NCI-H446 treated with DMSO at 0.1 percent for 48 hours (cell line): ENCODE measurements at regions not wholly inside any gene's neighbourhood (a gene's known extent, or its start where the extent isn't known, plus 50 kb on each side); places are given as distances from the start of the nearest gene placed in this dataset.

ENCODE experiments used
- DNase-seq: peaks from one replicate; lab custom pipeline; 2025; lab: John Stamatoyannopoulos, UW

- no peak for DNase-seq
These were observed 142.1 kb downstream of the CXCL12 start for GRCh38 chr10:44242826-44243225.

DNA sequence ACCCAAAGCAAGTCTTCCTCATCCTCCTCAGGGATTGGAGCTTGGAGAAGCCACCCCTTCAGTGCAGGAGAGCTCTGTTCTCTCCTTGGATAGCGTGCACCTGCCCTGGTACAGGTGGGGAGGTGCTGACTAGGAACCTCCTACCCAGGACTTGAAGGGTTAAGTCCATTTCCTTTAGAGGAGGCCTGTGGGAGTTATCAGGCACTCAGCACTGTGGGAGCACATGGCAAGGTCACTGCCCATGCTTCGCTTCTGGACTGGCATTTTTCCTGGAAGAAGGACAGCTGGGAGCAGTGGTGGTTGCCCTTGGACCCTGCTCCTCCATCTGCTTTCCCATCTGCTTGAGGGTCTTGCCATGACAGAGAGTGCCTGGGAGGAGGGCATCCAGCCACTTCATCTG lies 142.8 kb downstream of the CXCL12 start:
- no peak for DNase-seq

GRCh38 chr10:44240584-44241205 lies 144.2 kb downstream of the CXCL12 start:
- no peak for DNase-seq

DNA sequence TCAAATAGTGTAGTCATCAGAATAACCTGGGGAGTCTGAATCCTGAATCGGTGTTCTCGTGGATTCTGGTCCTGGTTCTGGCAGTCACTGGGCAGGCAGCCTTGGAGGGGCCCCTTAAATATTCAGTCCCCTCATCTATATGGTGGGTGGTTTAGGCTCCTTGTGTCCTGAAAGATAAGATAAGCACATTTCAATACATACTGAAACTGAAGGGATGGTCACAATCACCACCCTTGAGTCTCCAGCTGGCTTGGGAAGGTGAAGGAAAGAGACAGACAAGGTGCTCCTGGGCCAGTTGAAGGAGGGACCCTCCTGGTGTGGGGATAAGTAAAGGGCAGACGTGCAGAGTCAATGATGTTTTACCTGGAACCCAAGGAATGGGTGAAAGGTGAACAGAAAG lies 146.7 kb downstream of the CXCL12 start:
- DNase-seq = no peak

DNA sequence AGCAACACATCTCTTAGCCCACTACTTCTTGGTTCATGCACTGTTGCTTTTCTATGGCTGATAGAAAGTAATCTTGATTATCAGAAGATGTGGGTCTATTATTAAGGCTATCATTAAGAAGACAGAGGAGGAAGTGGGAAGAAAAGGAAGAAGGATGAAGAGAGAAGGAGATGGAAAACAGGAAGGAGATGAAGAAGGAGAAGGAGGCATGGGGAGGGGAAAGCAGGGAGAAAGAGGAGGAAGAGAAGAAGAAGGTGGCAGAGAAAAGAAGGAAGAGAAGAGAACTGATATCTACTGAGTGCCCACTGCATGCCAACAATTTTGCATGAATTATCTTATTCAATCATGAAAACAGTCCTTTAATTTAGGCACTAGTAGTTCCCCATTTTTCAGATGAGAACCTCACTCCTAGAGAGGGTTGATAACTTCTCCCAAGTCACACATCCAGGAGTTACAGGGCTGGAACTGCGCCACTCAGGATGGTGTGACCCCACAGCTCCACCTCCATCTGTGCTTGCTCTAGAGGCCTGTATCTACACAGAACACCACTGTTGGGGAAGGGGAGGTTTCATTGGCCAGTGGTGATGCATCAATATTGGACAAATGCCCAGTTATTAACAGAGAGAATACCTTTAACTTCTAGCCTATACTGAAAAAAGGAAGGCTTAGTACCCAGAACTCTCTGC lies 147.4 kb downstream of the CXCL12 start:
- DNase-seq = no peak

DNA sequence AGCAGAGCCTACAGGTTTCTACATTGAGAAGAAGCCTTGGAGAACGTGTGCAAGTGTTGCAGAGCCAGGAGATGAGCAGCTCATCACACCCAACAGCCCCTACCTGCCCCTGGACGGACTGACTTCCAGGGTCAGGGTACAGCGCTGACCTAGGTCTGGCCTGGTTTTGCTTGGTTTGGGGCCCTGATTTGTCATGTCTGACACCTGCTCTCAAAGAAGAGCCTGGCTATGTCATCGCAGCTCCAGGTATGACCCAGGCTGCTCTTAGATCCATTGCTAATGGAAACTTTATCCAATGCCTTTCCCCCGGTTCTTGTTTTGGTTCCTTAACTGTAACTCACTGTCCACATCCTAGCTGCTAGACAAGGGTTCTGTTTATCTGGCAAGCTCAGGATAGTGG lies 149.5 kb downstream of the CXCL12 start:
- DNase-seq = no peak

DNA sequence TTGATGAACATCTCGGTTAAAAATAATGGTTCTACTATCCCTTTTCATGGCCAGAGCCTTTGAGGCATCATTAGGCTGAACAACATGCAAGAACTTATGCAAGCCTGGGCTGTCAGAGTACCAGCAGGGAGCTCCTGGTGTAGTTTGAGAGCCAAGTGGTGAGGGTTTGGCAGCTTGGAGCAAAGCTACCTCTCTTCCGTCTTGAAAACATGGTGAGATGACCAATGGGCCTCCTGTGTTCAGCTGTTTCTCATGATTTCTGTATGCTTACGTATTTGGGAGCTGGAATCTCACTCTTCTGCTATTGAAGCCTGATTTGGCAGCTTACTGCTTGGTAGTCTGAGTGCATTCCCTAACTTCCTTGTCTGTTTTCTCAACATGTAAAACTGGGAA lies 150.4 kb downstream of the CXCL12 start:
- no peak for DNase-seq

GRCh38 chr10:44233561-44234482 lies 151.1 kb downstream of the CXCL12 start:
- no peak for DNase-seq

- no peak for DNase-seq
These were observed 167.6 kb downstream of the CXCL12 start for GRCh38 chr10:44217274-44217820.

DNA sequence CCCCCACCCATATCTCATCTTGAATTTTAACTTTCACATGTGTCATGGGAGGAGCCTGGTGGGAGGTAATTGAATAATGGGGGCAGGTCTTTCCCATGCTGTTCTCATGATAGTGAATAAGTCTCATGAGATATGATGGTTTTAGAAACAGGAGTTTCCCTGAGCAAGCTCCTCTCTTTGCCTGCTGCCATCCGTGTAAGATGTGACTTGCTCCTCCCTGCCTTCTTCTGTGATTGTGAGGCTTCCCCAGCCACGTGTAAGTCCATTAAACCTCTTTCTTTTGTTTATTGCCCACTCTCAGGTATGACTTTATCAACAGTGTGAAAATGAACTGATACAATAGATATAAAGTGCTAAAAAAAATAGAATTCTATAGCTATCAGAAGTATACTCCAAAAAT lies 168.8 kb downstream of the CXCL12 start:
- DNase-seq = no peak

- DNase-seq = no peak
These were observed 175.1 kb downstream of the CXCL12 start for GRCh38 chr10:44209811-44210210.

GRCh38 chr10:44207160-44207559 lies 177.7 kb downstream of the CXCL12 start:
- no peak for DNase-seq

GRCh38 chr10:44206127-44206818 lies 178.6 kb downstream of the CXCL12 start:
- no peak for DNase-seq

DNA sequence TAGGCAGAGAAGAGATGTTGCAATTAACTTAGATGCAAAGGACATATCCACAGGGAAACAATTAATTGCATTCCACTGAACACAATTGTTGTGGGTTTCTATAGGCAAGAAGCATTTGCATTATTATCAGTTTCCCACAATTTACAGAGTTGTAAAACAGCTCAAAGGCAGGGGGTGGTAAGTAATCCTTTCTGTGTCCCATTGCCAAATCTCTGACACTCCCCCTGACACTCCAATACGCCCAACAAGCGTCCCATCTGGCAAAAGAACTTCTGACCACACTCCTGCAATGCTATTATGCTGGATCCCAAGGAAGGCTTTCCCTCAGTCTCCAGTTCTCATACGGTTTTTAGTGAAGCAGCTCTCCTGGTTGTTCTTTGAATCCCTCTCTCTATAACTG lies 179.8 kb downstream of the CXCL12 start:
- DNase-seq = no peak

DNA sequence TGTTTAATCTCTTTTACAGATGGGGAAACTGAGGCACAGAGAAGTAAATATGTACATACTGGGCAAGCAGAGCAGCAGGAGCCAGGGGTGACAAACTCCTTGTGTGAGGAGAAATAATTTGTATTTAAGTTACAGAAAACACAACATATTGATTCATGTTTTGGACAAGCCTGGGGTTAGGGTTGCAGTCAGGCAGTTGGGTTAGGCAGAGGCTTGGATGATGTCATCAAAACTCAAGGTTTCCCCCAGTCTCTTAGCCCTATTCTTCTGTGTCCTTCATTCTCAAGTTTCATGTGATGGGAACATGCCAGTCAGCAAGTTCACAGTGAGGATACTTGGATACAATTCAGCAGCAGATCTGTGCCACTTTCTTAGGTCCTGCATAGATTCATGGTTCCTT lies 181.4 kb downstream of the CXCL12 start:
- no peak for DNase-seq

DNA sequence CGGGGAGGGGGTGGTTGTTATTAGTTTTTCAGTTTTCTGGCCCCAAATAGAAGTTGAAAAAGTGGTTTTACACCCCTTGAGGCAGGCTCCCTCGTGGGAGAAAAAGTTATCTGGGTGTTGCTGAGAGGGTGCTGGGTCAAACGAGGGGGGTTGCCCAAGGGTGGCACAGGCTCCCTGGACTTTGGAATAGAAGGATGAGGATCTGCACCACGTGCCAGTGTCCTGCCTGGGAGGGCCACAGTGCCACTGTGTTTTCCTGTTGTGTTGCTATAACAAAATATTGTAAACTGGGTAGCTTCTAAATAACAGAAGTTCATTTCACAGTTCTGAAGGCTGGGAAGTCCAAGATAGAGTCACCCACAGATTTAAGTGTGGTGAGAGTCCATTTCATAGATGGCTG lies 181.9 kb downstream of the CXCL12 start:
- no peak for DNase-seq

GRCh38 chr10:44201656-44202055 lies 183.2 kb downstream of the CXCL12 start:
- no peak for DNase-seq

DNA sequence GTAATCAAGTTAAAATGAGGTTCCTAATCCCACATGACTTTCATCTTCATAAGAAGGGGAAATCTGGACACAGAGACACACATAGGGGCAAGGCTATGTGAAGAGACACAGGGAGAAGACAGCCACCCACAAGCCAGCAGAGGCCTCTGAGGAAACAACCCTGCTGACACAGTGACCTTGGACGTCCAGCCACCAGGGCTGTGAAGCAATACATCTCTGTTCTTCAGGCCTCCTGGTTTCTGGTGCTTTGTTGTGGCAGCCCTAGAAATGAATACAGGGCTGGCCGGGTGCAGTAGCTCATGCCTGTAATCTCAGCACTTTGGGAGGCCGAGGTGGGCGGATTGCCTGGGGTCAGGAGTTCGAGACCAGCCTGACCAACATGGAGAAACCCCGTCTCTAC lies 183.9 kb downstream of the CXCL12 start:
- no peak for DNase-seq

GRCh38 chr10:44199991-44200655 lies 184.8 kb downstream of the CXCL12 start:
- no peak for DNase-seq

DNA sequence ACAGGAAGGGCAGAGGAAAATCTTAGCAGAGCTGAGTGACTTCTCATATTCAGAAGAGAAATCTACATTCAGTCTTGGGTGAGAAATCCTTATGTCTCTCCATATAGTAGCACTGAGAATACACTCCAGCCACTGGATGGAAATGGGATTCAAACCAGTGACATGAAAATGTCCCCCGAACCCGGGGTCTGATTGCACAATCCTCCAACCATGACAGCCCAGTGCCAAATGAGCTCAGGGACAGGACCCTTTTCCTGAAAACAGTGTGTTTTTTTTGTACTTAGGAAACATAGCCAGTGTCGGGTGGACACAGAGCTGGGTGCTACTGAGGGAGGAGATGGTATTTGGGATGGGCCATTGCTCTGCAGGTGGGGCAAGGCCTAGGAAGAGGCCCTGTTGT lies 185.6 kb downstream of the CXCL12 start:
- DNase-seq = no peak

- DNase-seq = no peak
These were observed 186.2 kb downstream of the CXCL12 start for GRCh38 chr10:44198780-44199097.
